WTC11 (cell line): ENCODE measurements at regions not wholly inside any gene's neighbourhood (a gene's known extent, or its start where the extent isn't known, plus 50 kb on each side); places are given as distances from the start of the nearest gene placed in this dataset.

Experiments
- CREM ChIP-seq: sonication (generic); formaldehyde crosslinking; IDR thresholded peaks from 2 replicates; pipeline ENCODE4 v1.8.1; 2022; ENCODE audit warnings: mild to moderate bottlenecking, missing genetic modification reagents, moderate library complexity
- MXD4 ChIP-seq: fragments of 250-450 bp; sonication (Bioruptor Pico); IDR thresholded peaks from 2 replicates; pipeline ENCODE4 v1.8.0; 2021; ENCODE audit warnings: mild to moderate bottlenecking, moderate library complexity, borderline replicate concordance
- SP1 ChIP-seq: sonication (generic); formaldehyde crosslinking; conservative IDR thresholded peaks from 2 replicates; pipeline ENCODE4 v1.8.1; 2022; ENCODE audit warnings: missing genetic modification reagents
- ZNF121 ChIP-seq: sonication (generic); formaldehyde crosslinking; IDR thresholded peaks from 2 replicates; pipeline ENCODE4 v1.8.0; 2023; ENCODE audit warnings: missing genetic modification reagents
- TF ChIP-seq, protein P1 (sequence below): fragments of 200-600 bp; IDR thresholded peaks from 2 replicates; pipeline ENCODE4 v1.8.0; 2022; ENCODE audit warnings: antibody characterized with exemption
- TF ChIP-seq, protein P2 (sequence below): sonication (generic); formaldehyde crosslinking; IDR thresholded peaks from 2 replicates; pipeline ENCODE4 v1.8.0; 2023; ENCODE audit warnings: missing genetic modification reagents, mild to moderate bottlenecking, borderline replicate concordance
- TF ChIP-seq, protein P3 (sequence below): sonication (generic); formaldehyde crosslinking; IDR thresholded peaks from 2 replicates; pipeline ENCODE4 v1.8.1; 2022; ENCODE audit warnings: missing genetic modification reagents, borderline replicate concordance
- TF ChIP-seq, protein P4 (sequence below): sonication (generic); formaldehyde crosslinking; IDR thresholded peaks from 2 replicates; pipeline ENCODE4 v1.8.1; 2023; ENCODE audit warnings: mild to moderate bottlenecking, missing genetic modification reagents, borderline replicate concordance

DNA sequence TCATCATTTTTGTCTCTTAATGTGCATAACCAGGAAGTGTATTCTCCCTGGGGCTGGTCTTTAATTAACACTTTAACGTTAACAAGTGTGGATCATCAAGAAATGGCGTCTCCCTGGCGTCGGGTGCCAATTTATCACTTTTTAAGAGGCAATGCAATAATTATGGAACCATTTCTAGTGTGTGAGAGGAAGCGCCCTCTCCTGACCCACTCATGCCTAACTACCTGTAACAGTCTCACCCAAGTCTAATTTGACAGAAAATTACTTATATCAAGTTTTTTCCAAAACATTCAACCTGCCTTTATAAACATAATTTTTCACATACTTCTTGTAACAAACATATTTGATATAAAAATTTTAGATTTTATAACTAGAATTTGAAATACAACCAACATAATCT lies 905.3 kb upstream of the MDGA2 start:
- TF ChIP-seq, protein P1, sequence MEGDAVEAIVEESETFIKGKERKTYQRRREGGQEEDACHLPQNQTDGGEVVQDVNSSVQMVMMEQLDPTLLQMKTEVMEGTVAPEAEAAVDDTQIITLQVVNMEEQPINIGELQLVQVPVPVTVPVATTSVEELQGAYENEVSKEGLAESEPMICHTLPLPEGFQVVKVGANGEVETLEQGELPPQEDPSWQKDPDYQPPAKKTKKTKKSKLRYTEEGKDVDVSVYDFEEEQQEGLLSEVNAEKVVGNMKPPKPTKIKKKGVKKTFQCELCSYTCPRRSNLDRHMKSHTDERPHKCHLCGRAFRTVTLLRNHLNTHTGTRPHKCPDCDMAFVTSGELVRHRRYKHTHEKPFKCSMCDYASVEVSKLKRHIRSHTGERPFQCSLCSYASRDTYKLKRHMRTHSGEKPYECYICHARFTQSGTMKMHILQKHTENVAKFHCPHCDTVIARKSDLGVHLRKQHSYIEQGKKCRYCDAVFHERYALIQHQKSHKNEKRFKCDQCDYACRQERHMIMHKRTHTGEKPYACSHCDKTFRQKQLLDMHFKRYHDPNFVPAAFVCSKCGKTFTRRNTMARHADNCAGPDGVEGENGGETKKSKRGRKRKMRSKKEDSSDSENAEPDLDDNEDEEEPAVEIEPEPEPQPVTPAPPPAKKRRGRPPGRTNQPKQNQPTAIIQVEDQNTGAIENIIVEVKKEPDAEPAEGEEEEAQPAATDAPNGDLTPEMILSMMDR = no peak
- TF ChIP-seq, protein P2, sequence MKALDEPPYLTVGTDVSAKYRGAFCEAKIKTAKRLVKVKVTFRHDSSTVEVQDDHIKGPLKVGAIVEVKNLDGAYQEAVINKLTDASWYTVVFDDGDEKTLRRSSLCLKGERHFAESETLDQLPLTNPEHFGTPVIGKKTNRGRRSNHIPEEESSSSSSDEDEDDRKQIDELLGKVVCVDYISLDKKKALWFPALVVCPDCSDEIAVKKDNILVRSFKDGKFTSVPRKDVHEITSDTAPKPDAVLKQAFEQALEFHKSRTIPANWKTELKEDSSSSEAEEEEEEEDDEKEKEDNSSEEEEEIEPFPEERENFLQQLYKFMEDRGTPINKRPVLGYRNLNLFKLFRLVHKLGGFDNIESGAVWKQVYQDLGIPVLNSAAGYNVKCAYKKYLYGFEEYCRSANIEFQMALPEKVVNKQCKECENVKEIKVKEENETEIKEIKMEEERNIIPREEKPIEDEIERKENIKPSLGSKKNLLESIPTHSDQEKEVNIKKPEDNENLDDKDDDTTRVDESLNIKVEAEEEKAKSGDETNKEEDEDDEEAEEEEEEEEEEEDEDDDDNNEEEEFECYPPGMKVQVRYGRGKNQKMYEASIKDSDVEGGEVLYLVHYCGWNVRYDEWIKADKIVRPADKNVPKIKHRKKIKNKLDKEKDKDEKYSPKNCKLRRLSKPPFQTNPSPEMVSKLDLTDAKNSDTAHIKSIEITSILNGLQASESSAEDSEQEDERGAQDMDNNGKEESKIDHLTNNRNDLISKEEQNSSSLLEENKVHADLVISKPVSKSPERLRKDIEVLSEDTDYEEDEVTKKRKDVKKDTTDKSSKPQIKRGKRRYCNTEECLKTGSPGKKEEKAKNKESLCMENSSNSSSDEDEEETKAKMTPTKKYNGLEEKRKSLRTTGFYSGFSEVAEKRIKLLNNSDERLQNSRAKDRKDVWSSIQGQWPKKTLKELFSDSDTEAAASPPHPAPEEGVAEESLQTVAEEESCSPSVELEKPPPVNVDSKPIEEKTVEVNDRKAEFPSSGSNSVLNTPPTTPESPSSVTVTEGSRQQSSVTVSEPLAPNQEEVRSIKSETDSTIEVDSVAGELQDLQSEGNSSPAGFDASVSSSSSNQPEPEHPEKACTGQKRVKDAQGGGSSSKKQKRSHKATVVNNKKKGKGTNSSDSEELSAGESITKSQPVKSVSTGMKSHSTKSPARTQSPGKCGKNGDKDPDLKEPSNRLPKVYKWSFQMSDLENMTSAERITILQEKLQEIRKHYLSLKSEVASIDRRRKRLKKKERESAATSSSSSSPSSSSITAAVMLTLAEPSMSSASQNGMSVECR (CRISPR knock-in tag) = no peak
- no peak for TF ChIP-seq ZNF121 (CRISPR knock-in tag)
- TF ChIP-seq MXD4 = no peak
- TF ChIP-seq, protein P3, sequence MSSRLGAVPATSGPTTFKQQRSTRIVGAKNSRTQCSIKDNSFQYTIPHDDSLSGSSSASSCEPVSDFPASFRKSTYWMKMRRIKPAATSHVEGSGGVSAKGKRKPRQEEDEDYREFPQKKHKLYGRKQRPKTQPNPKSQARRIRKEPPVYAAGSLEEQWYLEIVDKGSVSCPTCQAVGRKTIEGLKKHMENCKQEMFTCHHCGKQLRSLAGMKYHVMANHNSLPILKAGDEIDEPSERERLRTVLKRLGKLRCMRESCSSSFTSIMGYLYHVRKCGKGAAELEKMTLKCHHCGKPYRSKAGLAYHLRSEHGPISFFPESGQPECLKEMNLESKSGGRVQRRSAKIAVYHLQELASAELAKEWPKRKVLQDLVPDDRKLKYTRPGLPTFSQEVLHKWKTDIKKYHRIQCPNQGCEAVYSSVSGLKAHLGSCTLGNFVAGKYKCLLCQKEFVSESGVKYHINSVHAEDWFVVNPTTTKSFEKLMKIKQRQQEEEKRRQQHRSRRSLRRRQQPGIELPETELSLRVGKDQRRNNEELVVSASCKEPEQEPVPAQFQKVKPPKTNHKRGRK (CRISPR knock-in tag) = no peak
- no peak for TF ChIP-seq CREM (CRISPR knock-in tag)
- TF ChIP-seq, protein P4, sequence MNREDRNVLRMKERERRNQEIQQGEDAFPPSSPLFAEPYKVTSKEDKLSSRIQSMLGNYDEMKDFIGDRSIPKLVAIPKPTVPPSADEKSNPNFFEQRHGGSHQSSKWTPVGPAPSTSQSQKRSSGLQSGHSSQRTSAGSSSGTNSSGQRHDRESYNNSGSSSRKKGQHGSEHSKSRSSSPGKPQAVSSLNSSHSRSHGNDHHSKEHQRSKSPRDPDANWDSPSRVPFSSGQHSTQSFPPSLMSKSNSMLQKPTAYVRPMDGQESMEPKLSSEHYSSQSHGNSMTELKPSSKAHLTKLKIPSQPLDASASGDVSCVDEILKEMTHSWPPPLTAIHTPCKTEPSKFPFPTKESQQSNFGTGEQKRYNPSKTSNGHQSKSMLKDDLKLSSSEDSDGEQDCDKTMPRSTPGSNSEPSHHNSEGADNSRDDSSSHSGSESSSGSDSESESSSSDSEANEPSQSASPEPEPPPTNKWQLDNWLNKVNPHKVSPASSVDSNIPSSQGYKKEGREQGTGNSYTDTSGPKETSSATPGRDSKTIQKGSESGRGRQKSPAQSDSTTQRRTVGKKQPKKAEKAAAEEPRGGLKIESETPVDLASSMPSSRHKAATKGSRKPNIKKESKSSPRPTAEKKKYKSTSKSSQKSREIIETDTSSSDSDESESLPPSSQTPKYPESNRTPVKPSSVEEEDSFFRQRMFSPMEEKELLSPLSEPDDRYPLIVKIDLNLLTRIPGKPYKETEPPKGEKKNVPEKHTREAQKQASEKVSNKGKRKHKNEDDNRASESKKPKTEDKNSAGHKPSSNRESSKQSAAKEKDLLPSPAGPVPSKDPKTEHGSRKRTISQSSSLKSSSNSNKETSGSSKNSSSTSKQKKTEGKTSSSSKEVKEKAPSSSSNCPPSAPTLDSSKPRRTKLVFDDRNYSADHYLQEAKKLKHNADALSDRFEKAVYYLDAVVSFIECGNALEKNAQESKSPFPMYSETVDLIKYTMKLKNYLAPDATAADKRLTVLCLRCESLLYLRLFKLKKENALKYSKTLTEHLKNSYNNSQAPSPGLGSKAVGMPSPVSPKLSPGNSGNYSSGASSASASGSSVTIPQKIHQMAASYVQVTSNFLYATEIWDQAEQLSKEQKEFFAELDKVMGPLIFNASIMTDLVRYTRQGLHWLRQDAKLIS (CRISPR knock-in tag) = no peak
- TF ChIP-seq SP1 (CRISPR knock-in tag) = no peak
